ENCODE measurements at regions not wholly inside any gene's neighbourhood (a gene's known extent, or its start where the extent isn't known, plus 50 kb on each side); places are given as distances from the start of the nearest gene placed in this dataset.

GRCh38 chr6:167676666-167677421 is 149.9 kb upstream of the AFDN start:
- no peaks in the 10 kb centered on the region for H3K9me3 ChIP-seq
- 47 to 49% methylated on average over 12 of the region's 12 CpGs for WGBS, 2 donors
- H3K4me1 ChIP-seq: peaks cover 49% of the 10 kb centered on the region
- TF ChIP-seq CTCF (IDR thresholded peaks at IDR 0.05) (no peak), POLR2A (IDR thresholded peaks at IDR 0.05) (no peak)
- no peaks in the 10 kb centered on the region for H3K27me3 ChIP-seq
- peak overlapping the region; percentile 42 to 62 for H3K27ac ChIP-seq
- intact Hi-C loops (cut with DNase I; ENCODE audit: low total_unique reads): no loop called here
- H3K4me3 ChIP-seq: peak overlapping the region in 1 of 2 donors; percentile 77
- H3K36me3 ChIP-seq (ENCODE audit: low read depth, missing control alignments): no peaks in the 10 kb centered on the region
- DNase-seq: peak; percentile 73

GRCh38 chr6:167677422-167677789 is 149.3 kb upstream of the AFDN start:
- DNase-seq: no peak
- peaks cover 54% of the 10 kb centered on the region for H3K4me1 ChIP-seq
- H3K27me3 ChIP-seq: no peaks in the 10 kb centered on the region
- peak overlapping the region in 1 of 2 donors; percentile 77 for H3K4me3 ChIP-seq
- peak overlapping the region; percentile 42 to 62 for H3K27ac ChIP-seq
- intact Hi-C loops (cut with DNase I; ENCODE audit: low total_unique reads): no loop called here
- no peaks in the 10 kb centered on the region for H3K36me3 ChIP-seq (ENCODE audit: low read depth, missing control alignments)
- H3K9me3 ChIP-seq: no peaks in the 10 kb centered on the region
- TF ChIP-seq CTCF (IDR thresholded peaks at IDR 0.05) (no peak), POLR2A (IDR thresholded peaks at IDR 0.05) (no peak)
- WGBS, 2 donors: 52 to 56% methylated on average over 9 of the region's 9 CpGs

- Histone ChIP-seq H3K27me3 (no peaks in the 10 kb centered on the region), H3K4me3 (peak overlapping the region; percentile 50 to 77), H3K36me3 (ENCODE audit: low read depth, missing control alignments) (no peaks in the 10 kb centered on the region), H3K4me1 (peaks cover 63% of the 10 kb centered on the region), H3K9me3 (no peaks in the 10 kb centered on the region), H3K27ac (peak overlapping the region; percentile 79 to 86)
- WGBS, 2 donors: 11 to 13% methylated on average over 56 to 59 of the region's 62 CpGs
- TF ChIP-seq CTCF (IDR thresholded peaks at IDR 0.05): no peak
- no peak for TF ChIP-seq POLR2A (IDR thresholded peaks at IDR 0.05)
- intact Hi-C loops (cut with DNase I; ENCODE audit: low total_unique reads): no loop called here
- DNase-seq: peak; percentile 72
Observed at GRCh38 chr6:167678102-167679101, 148.3 kb upstream of the AFDN start.

- no peaks in the 10 kb centered on the region for H3K9me3 ChIP-seq
- H3K27ac ChIP-seq: peak overlapping the region; percentile 79 to 86
- 47 to 50% methylated on average over 12 of the region's 12 CpGs for WGBS, 2 donors
- no peaks in the 10 kb centered on the region for H3K36me3 ChIP-seq (ENCODE audit: low read depth, missing control alignments)
- H3K4me3 ChIP-seq: peak overlapping the region; percentile 50 to 77
- TF ChIP-seq POLR2A (IDR thresholded peaks at IDR 0.05) (no peak), CTCF (IDR thresholded peaks at IDR 0.05) (no peak)
- intact Hi-C loops (cut with DNase I; ENCODE audit: low total_unique reads): no loop called here
- H3K27me3 ChIP-seq: no peaks in the 10 kb centered on the region
- DNase-seq: no peak
- H3K4me1 ChIP-seq: peaks cover 71% of the 10 kb centered on the region
Observed at GRCh38 chr6:167679122-167679736, 147.5 kb upstream of the AFDN start.
